PFSK-1 (cell line): ENCODE measurements at regions not wholly inside any gene's neighbourhood (a gene's known extent, or its start where the extent isn't known, plus 50 kb on each side); places are given as distances from the start of the nearest gene placed in this dataset.

ENCODE experiments used
- FOXP2 ChIP-seq: optimal IDR thresholded peaks from 2 replicates; pipeline ENCODE3; 2011; ENCODE audit warnings: borderline replicate concordance, control low read depth, inconsistent platforms; ENCODE audit not compliant: insufficient read depth; ENCODE audit errors: extremely low read length, extremely low read depth
- POLR2AphosphoS5 ChIP-seq: IDR thresholded peaks from 2 replicates; pipeline ENCODE4 v1.6.1; 2012; ENCODE audit warnings: low read depth, mild to moderate bottlenecking, control low read depth, low read length, moderate library complexity
- SIN3A ChIP-seq: IDR thresholded peaks from 2 replicates; pipeline ENCODE4 v1.6.1; 2012; ENCODE audit warnings: mild to moderate bottlenecking, low read length, moderate library complexity, borderline replicate concordance; ENCODE audit not compliant: insufficient read depth
- TAF1 ChIP-seq: IDR thresholded peaks from 2 replicates; pipeline ENCODE4 v1.6.1; 2012; ENCODE audit warnings: low read length, control low read depth, borderline replicate concordance; ENCODE audit not compliant: insufficient read depth
- TF ChIP-seq, protein P1 (sequence below), 2 experiments: IDR thresholded peaks; 2 replicates each; pipeline versions ENCODE4 v1.6.1 to v1.8.0; 2011 to 2012; ENCODE audit warnings: low read depth in 2 of 2, low read length in 2 of 2, control low read depth in 1 of 2, inconsistent platforms in 1 of 2, mild to moderate bottlenecking in 1 of 2, moderate library complexity in 1 of 2; ENCODE audit not compliant: insufficient read depth in 1 of 2

DNA sequence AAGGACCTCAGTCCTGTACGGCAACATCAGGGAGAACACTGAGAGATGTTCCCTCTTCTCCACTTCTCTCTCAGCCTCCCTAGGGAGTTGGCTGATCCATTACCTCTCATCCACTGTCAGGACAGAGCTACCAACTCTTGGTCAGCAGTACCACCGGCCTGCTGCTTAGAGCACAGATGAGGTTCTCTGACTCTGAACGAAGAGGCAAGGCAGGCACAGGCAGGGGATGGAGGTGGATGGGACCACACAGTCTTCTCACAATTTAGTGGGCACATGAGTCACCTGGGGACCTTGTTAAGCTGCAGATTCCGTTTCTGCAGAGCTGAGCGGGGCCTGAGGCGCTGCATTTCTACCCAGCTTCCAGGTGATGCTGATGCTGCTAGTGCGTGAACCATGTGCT is 128.6 kb upstream of the CCL2 start:
- no peak for TF ChIP-seq POLR2AphosphoS5
- TF ChIP-seq, protein P1, sequence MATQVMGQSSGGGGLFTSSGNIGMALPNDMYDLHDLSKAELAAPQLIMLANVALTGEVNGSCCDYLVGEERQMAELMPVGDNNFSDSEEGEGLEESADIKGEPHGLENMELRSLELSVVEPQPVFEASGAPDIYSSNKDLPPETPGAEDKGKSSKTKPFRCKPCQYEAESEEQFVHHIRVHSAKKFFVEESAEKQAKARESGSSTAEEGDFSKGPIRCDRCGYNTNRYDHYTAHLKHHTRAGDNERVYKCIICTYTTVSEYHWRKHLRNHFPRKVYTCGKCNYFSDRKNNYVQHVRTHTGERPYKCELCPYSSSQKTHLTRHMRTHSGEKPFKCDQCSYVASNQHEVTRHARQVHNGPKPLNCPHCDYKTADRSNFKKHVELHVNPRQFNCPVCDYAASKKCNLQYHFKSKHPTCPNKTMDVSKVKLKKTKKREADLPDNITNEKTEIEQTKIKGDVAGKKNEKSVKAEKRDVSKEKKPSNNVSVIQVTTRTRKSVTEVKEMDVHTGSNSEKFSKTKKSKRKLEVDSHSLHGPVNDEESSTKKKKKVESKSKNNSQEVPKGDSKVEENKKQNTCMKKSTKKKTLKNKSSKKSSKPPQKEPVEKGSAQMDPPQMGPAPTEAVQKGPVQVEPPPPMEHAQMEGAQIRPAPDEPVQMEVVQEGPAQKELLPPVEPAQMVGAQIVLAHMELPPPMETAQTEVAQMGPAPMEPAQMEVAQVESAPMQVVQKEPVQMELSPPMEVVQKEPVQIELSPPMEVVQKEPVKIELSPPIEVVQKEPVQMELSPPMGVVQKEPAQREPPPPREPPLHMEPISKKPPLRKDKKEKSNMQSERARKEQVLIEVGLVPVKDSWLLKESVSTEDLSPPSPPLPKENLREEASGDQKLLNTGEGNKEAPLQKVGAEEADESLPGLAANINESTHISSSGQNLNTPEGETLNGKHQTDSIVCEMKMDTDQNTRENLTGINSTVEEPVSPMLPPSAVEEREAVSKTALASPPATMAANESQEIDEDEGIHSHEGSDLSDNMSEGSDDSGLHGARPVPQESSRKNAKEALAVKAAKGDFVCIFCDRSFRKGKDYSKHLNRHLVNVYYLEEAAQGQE (IDR thresholded peaks at IDR 0.05; ENCODE audit: insufficient read depth in 1 of 2, low read depth in 2 of 2, low read length in 2 of 2): no peak
- no peak for TF ChIP-seq TAF1
- no peak for TF ChIP-seq SIN3A
- TF ChIP-seq FOXP2: no peak
